ENCODE measurements at regions not wholly inside any gene's neighbourhood (a gene's known extent, or its start where the extent isn't known, plus 50 kb on each side); places are given as distances from the start of the nearest gene placed in this dataset.
"Not testable (repeated sequence)": the region's sequence is repeated elsewhere in the genome, so short reads cannot be mapped to it uniquely, and the experiment has no call there.

DNA sequence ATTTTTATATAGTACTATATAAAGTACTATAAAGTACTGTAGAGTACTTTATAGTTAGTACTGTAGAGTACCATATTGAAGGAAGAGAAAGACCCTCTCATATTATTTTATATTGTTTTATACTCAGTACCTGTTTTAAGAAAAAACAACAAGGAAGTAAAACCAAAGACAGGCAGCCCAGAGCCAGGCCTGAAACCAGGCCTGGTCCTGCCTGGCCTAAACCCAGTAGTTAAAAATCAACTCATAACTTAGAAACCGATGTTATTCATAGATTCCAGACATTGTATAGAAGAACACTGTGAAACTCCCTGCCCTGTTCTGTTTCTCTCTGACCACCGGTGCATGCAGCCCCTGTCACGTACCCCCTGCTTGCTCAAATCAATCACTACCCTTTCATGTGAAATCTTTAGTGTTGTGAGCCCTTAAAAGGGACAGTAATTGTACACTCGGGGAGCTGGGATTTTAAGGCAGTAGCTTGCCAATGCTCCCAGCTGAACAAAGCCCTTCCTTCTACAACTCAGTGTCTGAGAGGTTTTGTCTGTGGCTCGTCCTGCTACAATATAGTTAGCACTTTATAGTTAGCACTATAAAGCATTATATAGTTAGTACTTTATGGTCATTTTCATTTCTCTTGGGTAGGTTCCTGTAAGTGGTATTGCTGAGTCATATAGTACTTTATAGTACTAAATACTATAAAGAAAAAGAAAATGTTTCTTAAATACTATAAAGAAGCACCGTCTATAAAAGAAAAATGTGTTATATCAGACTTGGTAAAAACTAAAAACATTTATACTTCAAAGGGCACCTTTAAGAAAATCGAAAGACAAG lies 940.6 kb upstream of the ACO1 start:
- not testable (repeated sequence) for TF ChIP-seq CTCF (conservative IDR thresholded peaks at IDR 0.05; ENCODE audit: low read length); EZH2phosphoT487 (IDR thresholded peaks at IDR 0.05; ENCODE audit: borderline replicate concordance)

All from Loucy (cell line).